H1 (cell line): ENCODE measurements at regions not wholly inside any gene's neighbourhood (a gene's known extent, or its start where the extent isn't known, plus 50 kb on each side); places are given as distances from the start of the nearest gene placed in this dataset.

Source experiments
- BRCA1 ChIP-seq: IDR thresholded peaks from 2 replicates; pipeline ENCODE4 v1.6.1; 2012; ENCODE audit warnings: low read depth, low read length, improper control_type of control experiment
- CHD7 ChIP-seq: fragments of 300-600 bp; sonication (generic); IDR thresholded peaks from 2 replicates; pipeline ENCODE4 v1.7.1; 2012; ENCODE audit warnings: low read length, moderate library complexity, mild to moderate bottlenecking, inconsistent platforms; ENCODE audit not compliant: insufficient replicate concordance
- JUND ChIP-seq: IDR thresholded peaks from 2 replicates; pipeline ENCODE4 v1.6.1; 2011; ENCODE audit warnings: mild to moderate bottlenecking, improper control_type of control experiment, low read length
- PHF8 ChIP-seq: fragments of 200-600 bp; sonication (generic); conservative IDR thresholded peaks from 2 replicates; pipeline ENCODE4 v1.7.1; 2012; ENCODE audit warnings: low read depth, mild to moderate bottlenecking, inconsistent platforms, low read length, moderate library complexity
- POLR2AphosphoS5 ChIP-seq: IDR thresholded peaks from 2 replicates; pipeline ENCODE4 v1.6.1; 2011; ENCODE audit warnings: low read depth, low read length
- POU5F1 ChIP-seq: IDR thresholded peaks from 2 replicates; pipeline ENCODE4 v1.6.1; 2011; ENCODE audit warnings: low read depth, mild to moderate bottlenecking, low read length, moderate library complexity

GRCh38 chr13:73462241-73462640 lies 403.4 kb downstream of the KLF5 start (continued):
- TF ChIP-seq CHD7 (no peak), JUND (no peak), POU5F1 (no peak), BRCA1 (no peak), PHF8 (no peak), POLR2AphosphoS5 (no peak)
- TF ChIP-seq, all 59 proteins: peak for 0
